KMS-11 (cell line): ENCODE measurements at regions not wholly inside any gene's neighbourhood (a gene's known extent, or its start where the extent isn't known, plus 50 kb on each side); places are given as distances from the start of the nearest gene placed in this dataset.

Experiments
- H2AFZ ChIP-seq: fragments of 200-600 bp; sonication (generic); 2 replicates; pipeline ENCODE4 v1.6.1; 2016; ENCODE audit warnings: antibody characterized with exemption, mixed run types, low read depth
- H3K27ac ChIP-seq: fragments of 200-600 bp; sonication (generic); 2 replicates; pipeline ENCODE4 v1.6.1; 2016; ENCODE audit warnings: mild to moderate bottlenecking, mixed run types
- H3K27me3 ChIP-seq: fragments of 200-600 bp; sonication (generic); 2 replicates; pipeline ENCODE4 v1.6.1; 2017; ENCODE audit warnings: mild to moderate bottlenecking, low read depth, mixed run types, moderate library complexity; ENCODE audit not compliant: insufficient read depth
- H3K36me3 ChIP-seq: fragments of 200-600 bp; sonication (generic); 2 replicates; pipeline ENCODE4 v1.6.1; 2017; ENCODE audit warnings: mild to moderate bottlenecking, mixed run types; ENCODE audit not compliant: insufficient read depth
- H3K4me1 ChIP-seq: fragments of 200-600 bp; sonication (generic); 2 replicates; pipeline ENCODE4 v1.6.1; 2016; ENCODE audit warnings: mild to moderate bottlenecking, low read depth, mixed run types; ENCODE audit not compliant: poor library complexity, severe bottlenecking
- H3K4me2 ChIP-seq: fragments of 200-600 bp; sonication (generic); 2 replicates; pipeline ENCODE4 v1.7.0; 2016; ENCODE audit warnings: mild to moderate bottlenecking, mixed run types
- H3K4me3 ChIP-seq: fragments of 200-600 bp; sonication (generic); IDR thresholded peaks from 2 replicates; pipeline ENCODE4 v1.6.1; 2017; ENCODE audit warnings: low read depth, low read length, mixed read lengths; ENCODE audit not compliant: insufficient read depth
- H3K79me2 ChIP-seq: fragments of 200-600 bp; sonication (generic); 2 replicates; pipeline ENCODE4 v1.6.1; 2016; ENCODE audit warnings: low read depth, mixed run types; ENCODE audit not compliant: insufficient read depth
- H3K9ac ChIP-seq: fragments of 200-600 bp; sonication (generic); 2 replicates; pipeline ENCODE4 v1.6.1; 2016; ENCODE audit warnings: mild to moderate bottlenecking, mixed run types
- H4K20me1 ChIP-seq: fragments of 200-600 bp; sonication (generic); 2 replicates; pipeline ENCODE4 v1.6.1; 2016; ENCODE audit warnings: mild to moderate bottlenecking, mixed run types; ENCODE audit not compliant: insufficient read depth
- CTCF ChIP-seq: fragments of 200-600 bp; sonication (generic); conservative IDR thresholded peaks from 2 replicates; pipeline ENCODE4 v1.6.1; 2017; ENCODE audit warnings: low read depth, mild to moderate bottlenecking, antibody characterized with exemption, low read length, moderate library complexity, mixed read lengths

DNA sequence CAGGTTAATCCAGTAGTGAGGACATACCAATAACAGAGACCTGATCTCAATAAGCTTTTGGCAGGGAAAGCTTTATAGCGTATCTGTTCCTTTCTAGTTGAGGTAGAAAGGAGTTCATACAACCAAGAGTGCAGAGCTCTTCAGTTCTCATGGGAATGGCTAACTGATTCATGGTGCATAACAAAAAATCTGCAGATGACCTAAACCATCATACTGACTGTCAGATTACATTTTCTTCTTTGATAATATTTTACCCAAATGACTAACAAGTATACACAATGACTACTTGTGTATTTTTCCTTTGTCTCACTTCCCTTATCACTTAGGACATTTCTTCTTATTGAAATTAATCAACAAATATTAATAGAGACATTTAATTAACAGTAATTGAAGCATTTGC, 140.0 kb upstream of the SERTAD2 start:
- Histone ChIP-seq H4K20me1 (no peaks in the 10 kb centered on the region), H3K79me2 (no peaks in the 10 kb centered on the region), H3K36me3 (no peaks in the 10 kb centered on the region), H3K4me1 (no peaks in the 10 kb centered on the region), H3K4me3 (no peak overlapping the region), H2AFZ (no peak overlapping the region), H3K4me2 (no peak overlapping the region), H3K9ac (no peak overlapping the region), H3K27ac (no peak overlapping the region), H3K27me3 (no peaks in the 10 kb centered on the region)
- no peak for TF ChIP-seq CTCF

DNA sequence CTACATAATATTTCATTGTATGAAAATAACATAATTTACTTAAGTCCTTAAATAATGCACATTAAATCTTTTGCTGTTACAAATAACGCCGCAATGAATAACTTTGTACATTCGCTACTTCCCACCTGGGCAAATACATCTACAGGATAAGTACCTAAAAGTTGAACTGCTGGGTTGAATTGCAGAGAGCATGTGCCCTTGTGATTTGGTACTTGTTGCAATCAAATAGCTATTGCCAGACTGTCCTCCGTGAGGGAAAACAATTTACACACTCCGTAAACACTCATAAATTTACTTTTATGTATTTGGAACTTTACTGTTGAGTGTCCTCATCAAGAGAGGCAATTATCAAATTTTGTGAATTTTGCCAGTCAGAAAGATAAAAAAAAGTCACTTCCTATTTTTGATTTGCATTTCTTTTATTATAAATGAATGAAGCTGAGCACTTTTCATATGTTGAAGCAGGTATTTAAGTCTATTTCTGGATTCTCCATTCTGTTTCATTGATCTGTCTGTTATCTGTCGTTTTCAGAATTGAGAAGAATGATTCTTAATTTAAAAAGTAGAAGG, 140.8 kb upstream of the SERTAD2 start:
- Histone ChIP-seq H3K79me2 (no peaks in the 10 kb centered on the region), H3K27ac (no peak overlapping the region), H3K9ac (no peak overlapping the region), H4K20me1 (no peaks in the 10 kb centered on the region), H3K4me3 (no peak overlapping the region), H2AFZ (no peak overlapping the region), H3K36me3 (no peaks in the 10 kb centered on the region), H3K27me3 (no peaks in the 10 kb centered on the region), H3K4me1 (no peaks in the 10 kb centered on the region), H3K4me2 (no peak overlapping the region)
- no peak for TF ChIP-seq CTCF

DNA sequence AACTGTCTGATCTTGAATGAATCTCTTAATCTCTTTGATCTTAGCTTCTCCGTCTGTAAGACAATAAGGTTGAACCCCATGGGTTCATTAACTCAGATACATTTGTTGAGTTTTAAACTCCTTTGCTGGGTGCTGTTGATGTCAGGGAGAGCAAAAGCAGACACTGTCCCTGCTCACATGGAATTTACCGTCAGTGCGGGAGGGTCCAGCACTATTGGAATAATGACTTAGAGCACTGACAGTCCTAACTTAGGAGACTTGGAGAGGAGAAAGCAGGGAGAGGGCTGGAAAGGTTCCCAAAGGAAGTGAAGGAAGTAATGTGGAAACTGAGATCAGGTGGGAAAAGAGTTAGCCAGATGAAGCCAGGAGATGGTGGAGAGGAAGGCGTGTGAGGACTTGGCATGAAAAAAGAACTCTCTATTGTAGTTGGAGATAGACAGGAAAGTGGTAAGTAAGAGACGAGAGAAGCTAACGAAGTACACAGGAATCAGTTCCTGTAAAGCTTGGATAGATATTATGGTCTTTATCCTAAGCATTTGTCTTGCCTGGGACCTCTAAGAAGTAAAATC, 141.4 kb upstream of the SERTAD2 start:
- Histone ChIP-seq H3K27me3 (no peaks in the 10 kb centered on the region), H3K9ac (no peak overlapping the region), H3K4me3 (no peak overlapping the region), H3K4me2 (no peak overlapping the region), H3K4me1 (no peaks in the 10 kb centered on the region), H3K27ac (no peak overlapping the region), H2AFZ (no peak overlapping the region), H3K36me3 (no peaks in the 10 kb centered on the region), H4K20me1 (no peaks in the 10 kb centered on the region), H3K79me2 (no peaks in the 10 kb centered on the region)
- no peak for TF ChIP-seq CTCF

GRCh38 chr2:64796926-64797325, 143.2 kb upstream of the SERTAD2 start:
- H3K27me3 ChIP-seq, result no peaks in the 10 kb centered on the region
- no peaks in the 10 kb centered on the region for H3K4me1 ChIP-seq
- TF ChIP-seq CTCF, result no peak
- H3K4me3 ChIP-seq, result no peak overlapping the region
- no peaks in the 10 kb centered on the region for H3K36me3 ChIP-seq
- no peaks in the 10 kb centered on the region for H4K20me1 ChIP-seq
- no peak overlapping the region for H2AFZ ChIP-seq
- H3K4me2 ChIP-seq, result no peak overlapping the region
- no peak overlapping the region for H3K9ac ChIP-seq
- H3K79me2 ChIP-seq, result no peaks in the 10 kb centered on the region
- no peak overlapping the region for H3K27ac ChIP-seq
